Astrocyte of the spinal cord (primary cell): ENCODE measurements at regions not wholly inside any gene's neighbourhood (a gene's known extent, or its start where the extent isn't known, plus 50 kb on each side); places are given as distances from the start of the nearest gene placed in this dataset.
A peak's percentile ranks its signal among the peaks of the same experiment; 100 is the strongest.

Experiments used
- DNase-seq: peaks from one replicate; pipeline ENCODE4 v3.0.0; 2011; ENCODE audit warnings: low read depth, low spot score
- H3K4me3 ChIP-seq: 2 replicates; pipeline ENCODE4 v1.5.1; 2011; ENCODE audit warnings: low read depth, mild to moderate bottlenecking, low read length, moderate library complexity
- CTCF ChIP-seq: IDR thresholded peaks from 2 replicates; pipeline ENCODE4 v1.5.1; 2012; ENCODE audit warnings: low read depth, mild to moderate bottlenecking, low read length, inconsistent platforms
- in situ Hi-C: cut with HindIII; loops from 2 replicates; pipeline ENCODE4 v1.10.0; 2017; ENCODE audit warnings: low sequenced_read_pairs

- no peak overlapping the region for H3K4me3 ChIP-seq
- peak; percentile 4 for DNase-seq
- in situ Hi-C loops = no loop called here
- no peak for TF ChIP-seq CTCF
Observed at GRCh38 chr5:84535281-84535680, 150.6 kb upstream of the EDIL3 start.

- peak; percentile 27 for DNase-seq
- H3K4me3 ChIP-seq = no peak overlapping the region
- no peak for TF ChIP-seq CTCF
- in situ Hi-C loops = no loop called here
Observed at GRCh38 chr5:84524491-84524890, 139.8 kb upstream of the EDIL3 start.

DNA sequence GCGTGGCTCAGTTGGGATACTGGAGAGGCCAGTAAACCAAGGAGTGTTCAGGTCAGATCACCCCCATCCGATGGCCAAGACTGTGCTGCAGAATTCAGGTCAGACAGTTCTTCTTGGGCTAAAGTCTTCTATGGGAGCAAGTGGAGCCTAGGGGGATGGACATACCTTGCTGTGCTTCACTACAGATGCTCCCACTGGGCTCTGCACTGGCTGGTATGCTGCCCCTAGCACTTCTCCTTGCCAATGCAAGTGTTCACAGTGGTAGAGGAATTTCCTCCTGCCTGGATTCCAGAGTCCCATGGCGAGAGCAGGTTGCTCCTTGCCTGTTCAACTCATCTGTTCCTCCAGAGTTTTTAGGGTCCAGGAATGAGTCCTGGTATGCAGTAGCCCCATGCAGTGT lies 134.2 kb upstream of the EDIL3 start:
- H3K4me3 ChIP-seq = no peak overlapping the region
- in situ Hi-C loops = no loop called here
- no peak for DNase-seq
- no peak for TF ChIP-seq CTCF

DNA sequence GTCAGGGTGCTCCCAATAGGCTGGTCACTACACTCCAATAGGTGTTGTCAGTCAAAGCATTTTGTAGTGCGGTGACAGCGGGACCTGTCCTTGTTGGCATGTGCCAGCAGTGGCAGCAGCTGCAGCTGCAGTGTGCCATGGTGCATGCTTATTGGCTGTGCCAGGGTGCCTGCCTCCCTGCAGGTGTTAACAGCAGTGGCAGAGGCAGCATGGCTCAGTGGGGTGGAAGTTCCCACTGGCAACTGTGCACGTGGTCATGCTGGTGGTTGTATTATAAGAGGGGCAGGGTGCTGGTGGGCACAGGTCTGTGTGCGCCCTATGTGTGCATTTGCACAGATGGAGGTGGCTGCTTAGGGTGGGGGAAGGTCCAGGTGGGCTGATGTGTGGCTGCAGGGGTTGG lies 133.7 kb upstream of the EDIL3 start:
- no peak overlapping the region for H3K4me3 ChIP-seq
- DNase-seq = no peak
- no peak for TF ChIP-seq CTCF
- in situ Hi-C loops = no loop called here

GRCh38 chr5:84506625-84507024 lies 121.9 kb upstream of the EDIL3 start:
- no peak overlapping the region for H3K4me3 ChIP-seq
- DNase-seq = no peak
- TF ChIP-seq CTCF = no peak
- in situ Hi-C loops = no loop called here

GRCh38 chr5:84494453-84494852 lies 109.8 kb upstream of the EDIL3 start:
- TF ChIP-seq CTCF = no peak
- peak; percentile 94 for DNase-seq
- no peak overlapping the region for H3K4me3 ChIP-seq
- in situ Hi-C loops = no loop called here

DNA sequence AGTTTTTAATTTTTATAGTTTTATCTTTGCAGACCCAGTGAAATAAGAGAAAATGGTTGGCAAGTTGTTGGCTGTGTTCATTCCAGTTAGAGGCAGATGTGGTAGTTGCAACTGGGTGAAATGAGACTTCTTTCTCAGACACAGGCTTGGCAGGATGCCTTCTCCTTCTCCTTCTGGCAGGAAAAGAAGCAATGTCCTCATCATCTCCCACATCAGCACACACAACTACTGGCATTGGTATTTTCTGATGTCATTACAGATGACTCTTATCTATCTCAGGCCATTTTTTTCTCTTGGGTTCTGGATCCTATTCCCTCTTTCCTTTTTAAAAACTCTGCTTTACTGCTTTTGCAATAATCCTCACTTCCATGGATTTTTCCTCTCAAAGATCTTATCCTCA lies 103.3 kb upstream of the EDIL3 start:
- in situ Hi-C loops = no loop called here
- TF ChIP-seq CTCF = no peak
- DNase-seq = peak; percentile 92
- H3K4me3 ChIP-seq = no peak overlapping the region
